Retinal pigment epithelial cell (primary cell): ENCODE measurements at regions not wholly inside any gene's neighbourhood (a gene's known extent, or its start where the extent isn't known, plus 50 kb on each side); places are given as distances from the start of the nearest gene placed in this dataset.

Source experiments
- DNase-seq: peaks from one replicate; pipeline ENCODE4 v3.0.0-alpha.2; 2010; ENCODE audit warnings: low read depth
- H3K4me3 ChIP-seq: 2 replicates; pipeline ENCODE4 v1.5.1; 2011; ENCODE audit warnings: mild to moderate bottlenecking, low read length, control low read depth, moderate library complexity
- TF ChIP-seq, protein P1 (sequence below): conservative IDR thresholded peaks from 2 replicates; pipeline ENCODE4 v1.5.1; 2011; ENCODE audit warnings: low read depth, low read length, control low read depth, inconsistent platforms

DNA sequence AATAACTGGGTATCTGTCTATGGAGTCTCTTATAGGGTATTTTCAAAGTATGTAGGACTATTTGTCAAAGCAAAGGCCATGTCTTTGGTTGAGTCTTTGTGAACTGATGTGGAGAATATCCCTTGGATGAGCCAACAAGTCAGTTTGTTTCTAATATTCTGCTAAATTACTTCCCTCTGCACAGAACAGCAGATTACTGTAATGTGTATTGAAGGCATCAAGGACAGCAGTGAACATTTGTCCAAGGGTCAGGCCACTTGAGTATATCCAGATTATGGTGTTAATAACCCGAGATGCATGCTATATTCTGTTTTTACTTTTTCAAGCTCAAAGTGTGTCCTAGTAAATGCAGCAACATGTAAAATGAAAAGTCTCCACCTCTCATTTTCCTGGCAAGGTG, 144.2 kb upstream of the GLI3 start:
- H3K4me3 ChIP-seq, result no peak overlapping the region
- DNase-seq, result no peak
- TF ChIP-seq, protein P1, sequence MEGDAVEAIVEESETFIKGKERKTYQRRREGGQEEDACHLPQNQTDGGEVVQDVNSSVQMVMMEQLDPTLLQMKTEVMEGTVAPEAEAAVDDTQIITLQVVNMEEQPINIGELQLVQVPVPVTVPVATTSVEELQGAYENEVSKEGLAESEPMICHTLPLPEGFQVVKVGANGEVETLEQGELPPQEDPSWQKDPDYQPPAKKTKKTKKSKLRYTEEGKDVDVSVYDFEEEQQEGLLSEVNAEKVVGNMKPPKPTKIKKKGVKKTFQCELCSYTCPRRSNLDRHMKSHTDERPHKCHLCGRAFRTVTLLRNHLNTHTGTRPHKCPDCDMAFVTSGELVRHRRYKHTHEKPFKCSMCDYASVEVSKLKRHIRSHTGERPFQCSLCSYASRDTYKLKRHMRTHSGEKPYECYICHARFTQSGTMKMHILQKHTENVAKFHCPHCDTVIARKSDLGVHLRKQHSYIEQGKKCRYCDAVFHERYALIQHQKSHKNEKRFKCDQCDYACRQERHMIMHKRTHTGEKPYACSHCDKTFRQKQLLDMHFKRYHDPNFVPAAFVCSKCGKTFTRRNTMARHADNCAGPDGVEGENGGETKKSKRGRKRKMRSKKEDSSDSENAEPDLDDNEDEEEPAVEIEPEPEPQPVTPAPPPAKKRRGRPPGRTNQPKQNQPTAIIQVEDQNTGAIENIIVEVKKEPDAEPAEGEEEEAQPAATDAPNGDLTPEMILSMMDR, result no peak

DNA sequence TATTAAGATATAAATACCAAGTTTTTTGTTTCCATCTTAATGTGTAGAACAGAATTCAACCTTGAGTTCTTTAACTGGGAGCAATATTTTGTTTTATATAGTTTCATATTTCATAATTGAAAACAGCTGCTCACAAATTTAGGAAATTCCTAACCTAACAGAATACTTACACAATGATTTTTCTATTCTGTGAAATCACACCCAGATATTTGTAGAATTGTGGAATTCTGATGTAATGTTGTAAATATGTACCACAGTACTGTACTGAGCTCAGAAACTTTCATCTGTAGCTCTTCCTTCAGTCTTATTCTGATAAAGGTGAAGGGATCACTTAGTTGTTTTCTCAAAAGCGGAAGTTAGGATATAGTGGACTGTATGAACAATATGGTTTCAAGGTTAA, 143.4 kb upstream of the GLI3 start:
- H3K4me3 ChIP-seq, result no peak overlapping the region
- TF ChIP-seq, protein P1, result no peak
- DNase-seq, result no peak

DNA sequence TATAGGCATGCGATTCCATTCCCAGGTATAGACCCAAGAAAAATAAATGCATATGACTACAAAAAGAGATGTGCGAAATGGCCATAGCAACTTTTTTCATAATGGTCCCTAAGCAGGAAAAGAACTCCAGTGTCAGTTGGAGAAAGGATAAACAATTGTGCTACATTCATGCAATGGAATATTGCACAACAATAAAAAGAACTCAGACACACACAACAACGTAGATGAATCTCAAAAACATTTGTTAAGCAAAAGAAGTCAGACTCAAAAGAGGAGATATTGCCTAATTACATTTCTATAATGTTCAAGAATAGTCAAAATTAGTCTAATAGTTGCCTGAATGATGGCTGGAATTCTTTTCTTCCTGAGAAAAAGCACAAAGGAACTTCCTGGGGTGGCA, 141.1 kb upstream of the GLI3 start:
- no peak overlapping the region for H3K4me3 ChIP-seq
- TF ChIP-seq, protein P1, result no peak
- no peak for DNase-seq

- no peak for DNase-seq
- no peak overlapping the region for H3K4me3 ChIP-seq
- TF ChIP-seq, protein P1, result no peak
Measured at GRCh38 chr7:42373285-42373684, 136.3 kb upstream of the GLI3 start.

DNA sequence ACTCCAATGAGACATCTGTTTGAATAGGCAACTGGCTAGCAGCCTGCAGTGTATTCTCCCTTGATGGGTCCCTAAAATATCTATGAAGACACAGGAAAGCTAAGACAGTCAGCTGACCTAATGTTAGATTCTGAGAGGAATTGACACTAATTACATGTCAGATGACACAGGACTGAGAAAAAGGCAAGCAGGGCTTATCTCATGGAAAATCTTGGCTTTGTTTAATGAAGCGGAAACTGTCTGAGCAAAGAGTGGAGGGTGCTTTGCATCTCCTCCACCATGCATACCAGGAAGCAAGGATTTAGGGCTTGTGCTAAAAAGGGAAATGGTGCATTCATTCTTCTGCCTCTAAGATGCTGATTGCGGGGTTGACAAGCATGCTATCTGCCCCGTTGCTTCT, 135.5 kb upstream of the GLI3 start:
- H3K4me3 ChIP-seq, result no peak overlapping the region
- TF ChIP-seq, protein P1, result no peak
- peak; percentile 49 for DNase-seq

GRCh38 chr7:42359946-42360345, 122.9 kb upstream of the GLI3 start:
- DNase-seq, result no peak
- H3K4me3 ChIP-seq, result no peak overlapping the region
- TF ChIP-seq, protein P1, result no peak

DNA sequence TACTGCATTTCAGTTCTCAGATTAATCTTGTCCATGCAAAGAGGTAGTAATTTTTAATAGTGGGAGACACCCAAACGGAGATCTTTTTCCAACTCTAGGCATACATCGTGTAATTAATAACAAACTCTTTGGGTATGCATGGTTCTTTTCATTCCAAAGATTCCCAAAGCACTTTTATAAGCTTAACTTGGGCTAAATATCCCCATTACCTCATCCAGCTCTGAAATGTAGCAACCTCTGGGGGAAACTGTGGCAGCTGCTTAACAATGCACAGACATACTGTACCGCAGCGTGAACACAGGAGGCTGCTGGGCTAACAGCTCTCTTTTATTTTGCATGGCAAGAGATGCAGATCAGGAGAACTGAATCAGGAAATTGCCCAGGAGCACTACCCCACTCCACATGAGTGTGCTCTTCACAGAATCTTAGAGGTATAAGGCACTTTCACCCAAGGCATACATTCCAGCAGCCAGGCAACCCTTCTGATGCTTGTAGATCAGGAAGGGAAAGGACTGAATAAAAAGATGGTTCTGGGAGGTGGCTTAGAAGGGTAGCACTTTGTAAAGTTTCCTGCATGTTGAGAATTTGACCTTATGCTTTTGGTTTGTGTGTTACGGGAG, 114.4 kb upstream of the GLI3 start:
- DNase-seq, result peak; percentile 65
- H3K4me3 ChIP-seq, result no peak overlapping the region
- TF ChIP-seq, protein P1, result no peak
